H9 (cell line): ENCODE measurements at regions not wholly inside any gene's neighbourhood (a gene's known extent, or its start where the extent isn't known, plus 50 kb on each side); places are given as distances from the start of the nearest gene placed in this dataset.

Experiments used
- DNase-seq: peaks from one replicate; pipeline ENCODE4 v3.0.0-alpha.2; 2017
- H2AFZ ChIP-seq: one replicate; pipeline ENCODE4 v1.6.1; 2013; ENCODE audit warnings: mild to moderate bottlenecking, low read length, control low read depth, moderate library complexity
- H2AK5ac ChIP-seq: 2 replicates; pipeline ENCODE4 v1.6.1; 2013; ENCODE audit warnings: low read length, control low read depth, mixed read lengths; ENCODE audit not compliant: insufficient read length
- H2BK120ac ChIP-seq: one replicate; pipeline ENCODE4 v1.6.1; 2013; ENCODE audit warnings: low read depth, mild to moderate bottlenecking, low read length, control low read depth, inconsistent platforms; ENCODE audit not compliant: poor library complexity, severe bottlenecking
- H2BK12ac ChIP-seq: 2 replicates; pipeline ENCODE4 v1.6.1; 2013; ENCODE audit warnings: low read length, control low read depth, mixed read lengths, low read depth; ENCODE audit not compliant: insufficient read length
- H2BK15ac ChIP-seq: 2 replicates; pipeline ENCODE4 v1.6.1; 2013; ENCODE audit warnings: low read depth, low read length, control low read depth
- H2BK20ac ChIP-seq: one replicate; pipeline ENCODE4 v1.6.1; 2013; ENCODE audit warnings: low read depth, mild to moderate bottlenecking, low read length, control low read depth, inconsistent platforms; ENCODE audit not compliant: poor library complexity, severe bottlenecking
- H2BK5ac ChIP-seq: 2 replicates; pipeline ENCODE4 v1.6.1; 2013; ENCODE audit warnings: low read length, control low read depth, mixed read lengths; ENCODE audit not compliant: insufficient read length
- H3K14ac ChIP-seq: 2 replicates; pipeline ENCODE4 v1.6.1; 2013; ENCODE audit warnings: low read length, control low read depth; ENCODE audit not compliant: insufficient read depth
- H3K18ac ChIP-seq: 2 replicates; pipeline ENCODE4 v1.6.1; 2013; ENCODE audit warnings: low read depth, mild to moderate bottlenecking, mixed read lengths, low read length, control low read depth; ENCODE audit not compliant: insufficient read length
- H3K23ac ChIP-seq: 2 replicates; pipeline ENCODE4 v1.6.1; 2013; ENCODE audit warnings: low read length, control low read depth, mixed read lengths, low read depth; ENCODE audit not compliant: insufficient read length
- H3K23me2 ChIP-seq: 2 replicates; pipeline ENCODE4 v1.6.1; 2013; ENCODE audit warnings: low read depth, mild to moderate bottlenecking, mixed read lengths, low read length, control low read depth; ENCODE audit not compliant: insufficient read length, poor library complexity, severe bottlenecking
- H3K27ac ChIP-seq: 2 replicates; pipeline ENCODE4 v1.5.1; 2013; ENCODE audit warnings: low read length, control low read depth, mixed read lengths, low read depth; ENCODE audit not compliant: insufficient read length
- H3K27me3 ChIP-seq: 2 replicates; pipeline ENCODE4 v1.6.1; 2013; ENCODE audit warnings: low read length, control low read depth, inconsistent platforms; ENCODE audit not compliant: insufficient read depth
- H3K4ac ChIP-seq: 2 replicates; pipeline ENCODE4 v1.6.1; 2013; ENCODE audit warnings: low read depth, mild to moderate bottlenecking, control low read depth, inconsistent platforms, low read length, moderate library complexity
- H3K4me1 ChIP-seq: 2 replicates; pipeline ENCODE4 v1.6.1; 2013; ENCODE audit warnings: low read length, control low read depth, inconsistent platforms; ENCODE audit not compliant: insufficient read depth
- H3K4me2 ChIP-seq: 2 replicates; pipeline ENCODE4 v1.6.1; 2013; ENCODE audit warnings: low read length, control low read depth, mixed read lengths; ENCODE audit not compliant: insufficient read length, insufficient read depth
- H3K56ac ChIP-seq: 2 replicates; pipeline ENCODE4 v1.6.1; 2013; ENCODE audit warnings: low read depth, mild to moderate bottlenecking, mixed read lengths, low read length, control low read depth; ENCODE audit not compliant: insufficient read length
- H3K79me1 ChIP-seq: 2 replicates; pipeline ENCODE4 v1.6.1; 2013; ENCODE audit warnings: low read depth, mild to moderate bottlenecking, moderate library complexity, low read length, control low read depth, inconsistent platforms; ENCODE audit not compliant: insufficient read depth, poor library complexity, severe bottlenecking
- H3K79me2 ChIP-seq: 2 replicates; pipeline ENCODE4 v1.6.1; 2013; ENCODE audit warnings: low read length, control low read depth, inconsistent platforms; ENCODE audit not compliant: insufficient read depth
- H3K9ac ChIP-seq: 2 replicates; pipeline ENCODE4 v1.6.1; 2013; ENCODE audit warnings: low read length, control low read depth, mixed read lengths; ENCODE audit not compliant: insufficient read length; ENCODE audit errors: extremely low read depth
- H3K9me3 ChIP-seq: one replicate; pipeline ENCODE4 v1.6.1; 2013; ENCODE audit warnings: low read depth, low read length, inconsistent platforms; ENCODE audit not compliant: control insufficient read depth
- H3T11ph ChIP-seq: one replicate; pipeline ENCODE4 v1.6.1; 2013; ENCODE audit warnings: mild to moderate bottlenecking, low read length, control low read depth, inconsistent platforms
- H4K20me1 ChIP-seq: one replicate; pipeline ENCODE4 v1.6.1; 2013; ENCODE audit not compliant: control insufficient read depth, insufficient read length, insufficient read depth
- H4K5ac ChIP-seq: 2 replicates; pipeline ENCODE4 v1.6.1; 2013; ENCODE audit warnings: low read depth, mild to moderate bottlenecking, mixed read lengths, low read length, control low read depth; ENCODE audit not compliant: insufficient read length
- H4K8ac ChIP-seq: replicated peaks from 2 replicates; pipeline ENCODE4 v1.6.1; 2013; ENCODE audit warnings: low read length, control low read depth, mixed read lengths, low read depth; ENCODE audit not compliant: insufficient read length
- H4K91ac ChIP-seq: 2 replicates; pipeline ENCODE4 v1.6.1; 2013; ENCODE audit warnings: low read depth, mild to moderate bottlenecking, moderate library complexity, mixed read lengths, low read length, control low read depth; ENCODE audit not compliant: insufficient read length
- H3K27ac Mint-ChIP-seq, 3 experiments: 2 replicates in 2 of 3; 3 replicates in 1 of 3; pipeline ENCODE4 v1.8.0; 2020 to 2021; ENCODE audit warnings: mixed read lengths in 3 of 3, mild to moderate bottlenecking in 1 of 3, moderate library complexity in 1 of 3
- H3K27me3 Mint-ChIP-seq: 2 replicates; pipeline ENCODE4 v1.8.0; 2021; ENCODE audit warnings: low read depth, mild to moderate bottlenecking, moderate library complexity, mixed read lengths
- H3K36me3 Mint-ChIP-seq, 3 experiments: 2 replicates in 2 of 3; 3 replicates in 1 of 3; pipeline ENCODE4 v1.8.0; 2020 to 2021; ENCODE audit warnings: low read depth in 3 of 3, mixed read lengths in 3 of 3; ENCODE audit not compliant: insufficient read depth in 1 of 3
- H3K4me1 Mint-ChIP-seq, 2 experiments: 2 replicates each; pipeline ENCODE4 v1.8.0; 2020; ENCODE audit warnings: mixed read lengths in 2 of 2
- H3K4me3 Mint-ChIP-seq, 2 experiments: 2 replicates in 1 of 2; 3 replicates in 1 of 2; pipeline ENCODE4 v1.8.0; 2020 to 2021; ENCODE audit warnings: mild to moderate bottlenecking in 2 of 2, mixed read lengths in 2 of 2, moderate library complexity in 1 of 2
- H3K9me3 Mint-ChIP-seq, 2 experiments: 2 replicates in 1 of 2; 3 replicates in 1 of 2; pipeline ENCODE4 v1.8.0; 2020; ENCODE audit warnings: mild to moderate bottlenecking in 2 of 2, mixed read lengths in 2 of 2, moderate library complexity in 1 of 2
- CTCF ChIP-seq: fragments of 200-600 bp; sonication (generic); conservative IDR thresholded peaks from 3 replicates; pipeline ENCODE4 v1.8.0; 2021; ENCODE audit warnings: antibody characterized with exemption, mild to moderate bottlenecking
- WGBS: extraction: QIAGEN DNeasy Blood & Tissue Kit; methylation state at CpG from one replicate; pipeline ENCODE4 v1.1.7; 2013; ENCODE audit warnings: missing lambda C conversion rate, low lambda C conversion rate, mixed read lengths; ENCODE audit not compliant: insufficient read length; ENCODE audit errors: extremely low coverage; 5-methylcytosine and 5-hydroxymethylcytosine counted together

- no peak overlapping the region for H3K23ac ChIP-seq
- H2BK20ac ChIP-seq = no peak overlapping the region
- no peaks in the 10 kb centered on the region for H3K9me3 ChIP-seq
- no peaks in the 10 kb centered on the region for H4K20me1 ChIP-seq
- no peak for TF ChIP-seq CTCF
- no peak overlapping the region for H3K4ac ChIP-seq
- WGBS = no CpG with 5 or more reads among the region's 1 CpG
- H2BK12ac ChIP-seq = no peak overlapping the region
- H2BK120ac ChIP-seq = no peak overlapping the region
- Mint-ChIP-seq H3K4me1 (peaks cover 3 to 4% of the 10 kb centered on the region in 2 experiments; a peak in 3 of 4 replicates), H3K4me3 (no peak overlapping the region), H3K27me3 (no peaks in the 10 kb centered on the region), H3K36me3 (no peaks in the 10 kb centered on the region), H3K9me3 (no peaks in the 10 kb centered on the region), H3K27ac (no peak overlapping the region)
- H2BK5ac ChIP-seq = no peak overlapping the region
- no peak overlapping the region for H2AFZ ChIP-seq
- no peak overlapping the region for H2AK5ac ChIP-seq
- no peaks in the 10 kb centered on the region for H3K79me1 ChIP-seq
- H2BK15ac ChIP-seq = no peak overlapping the region
- peaks cover 2% of the 10 kb centered on the region; the same call in 1 of the 2 replicates for H3K4me1 ChIP-seq
- no peak overlapping the region for H4K5ac ChIP-seq
- H3K14ac ChIP-seq = no peak overlapping the region
- no peak overlapping the region for H3T11ph ChIP-seq
- no peaks in the 10 kb centered on the region for H3K79me2 ChIP-seq
- no peak overlapping the region for H3K4me2 ChIP-seq
- no peak overlapping the region for H4K8ac ChIP-seq
- no peaks in the 10 kb centered on the region for H3K23me2 ChIP-seq
- no peaks in the 10 kb centered on the region for H3K27me3 ChIP-seq
- H4K91ac ChIP-seq = no peak overlapping the region
- H3K27ac ChIP-seq = no peak overlapping the region
- no peak overlapping the region for H3K9ac ChIP-seq
- no peak overlapping the region for H3K18ac ChIP-seq
- H3K56ac ChIP-seq = no peak overlapping the region
- no peak for DNase-seq
Measured at GRCh38 chr13:93080587-93080986, 146.0 kb upstream of the GPC6 start.
